ENCODE measurements at regions not wholly inside any gene's neighbourhood (a gene's known extent, or its start where the extent isn't known, plus 50 kb on each side); places are given as distances from the start of the nearest gene placed in this dataset.

DNA sequence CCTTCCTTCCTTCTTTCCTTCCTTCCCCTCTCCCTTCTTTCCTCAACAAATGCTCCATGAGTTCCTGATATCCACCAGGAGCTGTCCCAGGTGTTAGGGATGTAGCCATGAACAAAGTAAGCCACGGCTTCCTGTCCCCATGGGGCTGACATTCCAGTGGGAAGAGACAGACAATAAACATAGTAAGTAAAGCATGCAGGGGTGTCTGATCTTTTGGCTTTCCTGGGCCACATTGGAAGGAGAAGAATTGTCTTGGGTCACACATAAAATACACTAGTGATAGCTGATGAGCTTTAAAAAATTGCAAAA, 81.5 kb upstream of the ZBTB40 start:
- no peak for DNase-seq
- H3K79me2 ChIP-seq (ENCODE audit: low read length) = no peaks in the 10 kb centered on the region
- H3K9me2 ChIP-seq (replicated peaks; ENCODE audit: insufficient read depth, low read length) = no peaks in the 10 kb centered on the region
- H3K4me1 ChIP-seq (ENCODE audit: low read length) = no peaks in the 10 kb centered on the region
- H3K4me2 ChIP-seq (ENCODE audit: low read depth, low read length, poor library complexity, severe bottlenecking) = no peak overlapping the region
- no peak overlapping the region for H3K9ac ChIP-seq (ENCODE audit: low read length)
- H2AFZ ChIP-seq (ENCODE audit: low read length) = no peak overlapping the region
- H3K36me3 ChIP-seq (ENCODE audit: insufficient read depth, low read length) = no peaks in the 10 kb centered on the region
- H4K20me1 ChIP-seq (ENCODE audit: insufficient read depth, low read depth, low read length) = no peaks in the 10 kb centered on the region
- no peak overlapping the region for H3K27ac ChIP-seq (ENCODE audit: low read length)
- no peak overlapping the region for H3K4me3 ChIP-seq (ENCODE audit: low read length)
- H3K9me3 ChIP-seq (ENCODE audit: low read length) = peaks cover 4% of the 10 kb centered on the region; the same call in 1 of the 2 replicates
- no peaks in the 10 kb centered on the region; the same call in 1 of the 2 replicates for H3K27me3 ChIP-seq (ENCODE audit: low read length)

DNA sequence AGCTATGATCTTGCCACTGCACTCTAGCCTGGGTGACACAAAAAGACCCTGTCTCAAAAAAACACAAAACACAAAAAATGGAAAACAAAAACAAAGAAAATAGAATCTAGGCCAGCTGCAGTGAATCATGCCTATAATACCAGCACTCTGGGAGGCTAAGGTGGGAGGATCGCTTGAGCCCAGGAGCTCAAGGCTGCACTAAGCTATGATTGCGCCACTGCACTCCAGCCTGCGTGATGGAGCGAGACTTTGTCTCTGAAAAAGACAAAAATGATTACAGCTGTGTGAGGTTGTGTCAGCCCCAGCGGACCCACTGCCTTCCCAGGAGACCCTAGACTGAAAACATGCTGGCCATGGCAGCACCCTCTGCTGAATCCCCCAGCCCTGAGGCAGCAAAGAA, 80.2 kb upstream of the ZBTB40 start:
- H3K79me2 ChIP-seq (ENCODE audit: low read length) = no peaks in the 10 kb centered on the region
- no peak overlapping the region for H3K9ac ChIP-seq (ENCODE audit: low read length)
- H3K4me1 ChIP-seq (ENCODE audit: low read length) = no peaks in the 10 kb centered on the region
- H3K4me3 ChIP-seq (ENCODE audit: low read length) = no peak overlapping the region
- H3K9me3 ChIP-seq (ENCODE audit: low read length) = peaks cover 4% of the 10 kb centered on the region; the same call in 1 of the 2 replicates
- no peaks in the 10 kb centered on the region for H3K9me2 ChIP-seq (replicated peaks; ENCODE audit: insufficient read depth, low read length)
- no peak for DNase-seq
- H3K27me3 ChIP-seq (ENCODE audit: low read length) = no peaks in the 10 kb centered on the region; the same call in 1 of the 2 replicates
- H4K20me1 ChIP-seq (ENCODE audit: insufficient read depth, low read depth, low read length) = no peaks in the 10 kb centered on the region
- H3K36me3 ChIP-seq (ENCODE audit: insufficient read depth, low read length) = no peaks in the 10 kb centered on the region
- H3K27ac ChIP-seq (ENCODE audit: low read length) = no peak overlapping the region
- H3K4me2 ChIP-seq (ENCODE audit: low read depth, low read length, poor library complexity, severe bottlenecking) = no peak overlapping the region
- H2AFZ ChIP-seq (ENCODE audit: low read length) = no peak overlapping the region

GRCh38 chr1:22373252-22373651, 78.4 kb upstream of the ZBTB40 start:
- peaks cover 4% of the 10 kb centered on the region; the same call in 1 of the 2 replicates for H3K9me3 ChIP-seq (ENCODE audit: low read length)
- DNase-seq = no peak
- H3K36me3 ChIP-seq (ENCODE audit: insufficient read depth, low read length) = no peaks in the 10 kb centered on the region
- no peaks in the 10 kb centered on the region for H3K4me1 ChIP-seq (ENCODE audit: low read length)
- H3K27me3 ChIP-seq (ENCODE audit: low read length) = no peaks in the 10 kb centered on the region; the same call in 1 of the 2 replicates
- H3K4me2 ChIP-seq (ENCODE audit: low read depth, low read length, poor library complexity, severe bottlenecking) = no peak overlapping the region
- no peak overlapping the region for H3K27ac ChIP-seq (ENCODE audit: low read length)
- no peaks in the 10 kb centered on the region for H3K79me2 ChIP-seq (ENCODE audit: low read length)
- no peak overlapping the region for H3K4me3 ChIP-seq (ENCODE audit: low read length)
- H2AFZ ChIP-seq (ENCODE audit: low read length) = no peak overlapping the region
- H3K9me2 ChIP-seq (replicated peaks; ENCODE audit: insufficient read depth, low read length) = no peaks in the 10 kb centered on the region
- H4K20me1 ChIP-seq (ENCODE audit: insufficient read depth, low read depth, low read length) = no peaks in the 10 kb centered on the region
- H3K9ac ChIP-seq (ENCODE audit: low read length) = no peak overlapping the region

DNA sequence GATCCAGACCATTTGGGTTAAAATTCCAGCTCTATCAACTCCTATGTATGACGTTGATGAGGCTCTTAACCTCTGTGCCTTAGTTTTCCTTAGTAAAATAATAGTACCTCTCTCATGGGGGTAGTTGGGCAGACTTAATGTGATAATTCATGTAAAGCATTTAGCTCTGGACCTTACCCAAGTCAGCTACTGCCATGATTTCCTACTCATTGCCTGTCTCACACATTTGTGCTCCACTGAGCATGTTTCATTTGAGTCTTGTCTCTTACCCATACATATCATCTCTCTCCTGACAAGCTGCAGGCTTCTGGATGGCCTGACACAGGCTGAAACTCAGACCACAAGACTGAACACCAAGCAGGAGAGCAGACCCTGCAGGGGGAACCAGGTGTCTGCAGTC, 77.7 kb upstream of the ZBTB40 start:
- Histone ChIP-seq H3K9me3 (ENCODE audit: low read length) (peaks cover 4% of the 10 kb centered on the region; the same call in 1 of the 2 replicates), H3K9ac (ENCODE audit: low read length) (no peak overlapping the region), H3K36me3 (ENCODE audit: insufficient read depth, low read length) (no peaks in the 10 kb centered on the region), H3K27me3 (ENCODE audit: low read length) (no peaks in the 10 kb centered on the region; the same call in 1 of the 2 replicates), H4K20me1 (ENCODE audit: insufficient read depth, low read depth, low read length) (no peaks in the 10 kb centered on the region), H3K9me2 (replicated peaks; ENCODE audit: insufficient read depth, low read length) (no peaks in the 10 kb centered on the region), H3K4me2 (ENCODE audit: low read depth, low read length, poor library complexity, severe bottlenecking) (no peak overlapping the region), H3K79me2 (ENCODE audit: low read length) (no peaks in the 10 kb centered on the region), H3K4me3 (ENCODE audit: low read length) (no peak overlapping the region), H2AFZ (ENCODE audit: low read length) (no peak overlapping the region), H3K27ac (ENCODE audit: low read length) (no peak overlapping the region), H3K4me1 (ENCODE audit: low read length) (no peaks in the 10 kb centered on the region)
- DNase-seq = no peak

GRCh38 chr1:22375601-22376000, 76.0 kb upstream of the ZBTB40 start:
- no peak overlapping the region for H3K9ac ChIP-seq (ENCODE audit: low read length)
- H3K4me2 ChIP-seq (ENCODE audit: low read depth, low read length, poor library complexity, severe bottlenecking) = no peak overlapping the region
- H3K27me3 ChIP-seq (ENCODE audit: low read length) = no peaks in the 10 kb centered on the region; the same call in 1 of the 2 replicates
- no peaks in the 10 kb centered on the region for H3K36me3 ChIP-seq (ENCODE audit: insufficient read depth, low read length)
- no peaks in the 10 kb centered on the region for H3K4me1 ChIP-seq (ENCODE audit: low read length)
- no peak overlapping the region for H3K27ac ChIP-seq (ENCODE audit: low read length)
- peaks cover 4% of the 10 kb centered on the region; the same call in 1 of the 2 replicates for H3K9me3 ChIP-seq (ENCODE audit: low read length)
- no peak overlapping the region for H3K4me3 ChIP-seq (ENCODE audit: low read length)
- H2AFZ ChIP-seq (ENCODE audit: low read length) = no peak overlapping the region
- H3K9me2 ChIP-seq (replicated peaks; ENCODE audit: insufficient read depth, low read length) = no peaks in the 10 kb centered on the region
- no peaks in the 10 kb centered on the region for H3K79me2 ChIP-seq (ENCODE audit: low read length)
- no peak for DNase-seq
- no peaks in the 10 kb centered on the region for H4K20me1 ChIP-seq (ENCODE audit: insufficient read depth, low read depth, low read length)

DNA sequence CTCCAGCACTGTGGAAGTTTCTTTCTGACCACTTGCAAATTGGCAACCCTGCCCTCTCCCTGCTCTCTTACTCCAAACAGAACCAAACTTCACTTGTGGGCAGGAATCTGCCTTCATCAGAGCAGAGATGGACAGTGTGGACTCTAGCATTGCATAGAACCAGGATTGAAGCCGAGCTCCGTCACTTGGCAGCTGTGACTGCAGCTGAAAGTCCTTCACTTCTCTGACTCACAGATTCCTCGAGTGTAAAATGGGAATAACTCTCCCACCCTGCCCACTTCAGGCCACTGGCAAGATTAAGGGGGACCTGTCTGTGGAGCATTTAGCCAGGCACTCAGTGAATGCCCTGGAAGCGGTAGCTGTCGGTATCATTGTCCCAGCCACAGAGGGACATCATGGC, 75.7 kb upstream of the ZBTB40 start:
- H3K27me3 ChIP-seq (ENCODE audit: low read length) = no peaks in the 10 kb centered on the region; the same call in 1 of the 2 replicates
- no peaks in the 10 kb centered on the region for H3K79me2 ChIP-seq (ENCODE audit: low read length)
- H3K9me2 ChIP-seq (replicated peaks; ENCODE audit: insufficient read depth, low read length) = no peaks in the 10 kb centered on the region
- no peaks in the 10 kb centered on the region for H4K20me1 ChIP-seq (ENCODE audit: insufficient read depth, low read depth, low read length)
- no peak overlapping the region for H3K4me3 ChIP-seq (ENCODE audit: low read length)
- H3K36me3 ChIP-seq (ENCODE audit: insufficient read depth, low read length) = no peaks in the 10 kb centered on the region
- no peaks in the 10 kb centered on the region for H3K4me1 ChIP-seq (ENCODE audit: low read length)
- no peak overlapping the region for H2AFZ ChIP-seq (ENCODE audit: low read length)
- no peak for DNase-seq
- H3K9ac ChIP-seq (ENCODE audit: low read length) = no peak overlapping the region
- H3K9me3 ChIP-seq (ENCODE audit: low read length) = peaks cover 4% of the 10 kb centered on the region; the same call in 1 of the 2 replicates
- no peak overlapping the region for H3K27ac ChIP-seq (ENCODE audit: low read length)
- no peak overlapping the region for H3K4me2 ChIP-seq (ENCODE audit: low read depth, low read length, poor library complexity, severe bottlenecking)

DNA sequence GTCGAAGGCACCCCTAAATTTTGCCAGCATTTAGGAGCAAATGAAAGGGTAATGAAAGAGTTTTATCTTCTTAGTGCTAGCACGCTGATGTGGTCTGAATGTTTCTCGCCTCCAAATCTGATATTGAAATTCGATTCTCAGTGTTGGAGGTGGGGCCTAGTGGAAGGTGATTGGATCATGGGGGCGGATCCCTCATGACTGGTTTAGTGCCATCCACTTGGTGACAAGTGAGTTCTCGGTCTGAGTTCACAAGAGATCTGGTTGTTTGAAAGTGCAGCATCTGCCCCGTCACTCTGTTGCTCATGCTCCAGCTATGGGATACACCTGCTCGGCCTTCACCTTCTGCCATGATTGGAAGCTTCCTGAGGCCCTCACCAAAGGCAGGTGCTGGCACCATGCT, 75.1 kb upstream of the ZBTB40 start:
- H3K9me2 ChIP-seq (replicated peaks; ENCODE audit: insufficient read depth, low read length) = no peaks in the 10 kb centered on the region
- no peaks in the 10 kb centered on the region for H3K79me2 ChIP-seq (ENCODE audit: low read length)
- H3K4me1 ChIP-seq (ENCODE audit: low read length) = no peaks in the 10 kb centered on the region
- H3K36me3 ChIP-seq (ENCODE audit: insufficient read depth, low read length) = no peaks in the 10 kb centered on the region
- no peak for DNase-seq
- H3K4me3 ChIP-seq (ENCODE audit: low read length) = no peak overlapping the region
- H3K9me3 ChIP-seq (ENCODE audit: low read length) = peaks cover 4% of the 10 kb centered on the region; the same call in 1 of the 2 replicates
- no peak overlapping the region for H3K4me2 ChIP-seq (ENCODE audit: low read depth, low read length, poor library complexity, severe bottlenecking)
- H4K20me1 ChIP-seq (ENCODE audit: insufficient read depth, low read depth, low read length) = no peaks in the 10 kb centered on the region
- no peak overlapping the region for H2AFZ ChIP-seq (ENCODE audit: low read length)
- H3K27ac ChIP-seq (ENCODE audit: low read length) = no peak overlapping the region
- no peak overlapping the region for H3K9ac ChIP-seq (ENCODE audit: low read length)
- no peaks in the 10 kb centered on the region; the same call in 1 of the 2 replicates for H3K27me3 ChIP-seq (ENCODE audit: low read length)

DNA sequence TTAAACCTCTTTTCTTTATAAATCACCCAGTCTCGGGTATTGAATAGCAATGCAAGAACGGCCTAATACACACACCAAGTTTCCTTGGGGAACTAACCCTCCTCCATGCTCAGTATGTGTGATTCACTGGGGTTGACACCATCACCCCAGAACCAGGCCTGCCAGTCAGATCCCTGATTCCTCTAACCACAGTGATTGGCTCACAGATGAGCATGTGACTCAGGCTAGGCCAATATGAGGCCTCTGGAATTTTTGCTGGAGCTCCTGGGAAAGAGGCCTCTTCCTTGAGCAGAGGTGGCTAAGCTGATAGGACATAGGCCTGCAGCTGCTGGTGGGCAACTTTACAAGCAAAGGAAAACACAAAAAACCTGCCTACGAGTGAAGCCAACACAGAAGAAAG, 74.7 kb upstream of the ZBTB40 start:
- H3K27ac ChIP-seq (ENCODE audit: low read length) = no peak overlapping the region
- H4K20me1 ChIP-seq (ENCODE audit: insufficient read depth, low read depth, low read length) = no peaks in the 10 kb centered on the region
- H3K4me1 ChIP-seq (ENCODE audit: low read length) = no peaks in the 10 kb centered on the region
- no peak overlapping the region for H3K4me2 ChIP-seq (ENCODE audit: low read depth, low read length, poor library complexity, severe bottlenecking)
- H3K9me2 ChIP-seq (replicated peaks; ENCODE audit: insufficient read depth, low read length) = no peaks in the 10 kb centered on the region
- DNase-seq = no peak
- H3K27me3 ChIP-seq (ENCODE audit: low read length) = no peaks in the 10 kb centered on the region; the same call in 1 of the 2 replicates
- H3K9ac ChIP-seq (ENCODE audit: low read length) = no peak overlapping the region
- no peak overlapping the region for H2AFZ ChIP-seq (ENCODE audit: low read length)
- no peaks in the 10 kb centered on the region for H3K79me2 ChIP-seq (ENCODE audit: low read length)
- H3K36me3 ChIP-seq (ENCODE audit: insufficient read depth, low read length) = no peaks in the 10 kb centered on the region
- H3K4me3 ChIP-seq (ENCODE audit: low read length) = no peak overlapping the region
- peaks cover 4% of the 10 kb centered on the region; the same call in 1 of the 2 replicates for H3K9me3 ChIP-seq (ENCODE audit: low read length)

GRCh38 chr1:22379566-22379965, 72.1 kb upstream of the ZBTB40 start:
- H3K4me1 ChIP-seq (ENCODE audit: low read length) = no peaks in the 10 kb centered on the region
- H3K36me3 ChIP-seq (ENCODE audit: insufficient read depth, low read length) = no peaks in the 10 kb centered on the region
- H3K4me3 ChIP-seq (ENCODE audit: low read length) = no peak overlapping the region
- no peak overlapping the region for H3K27ac ChIP-seq (ENCODE audit: low read length)
- H3K9me3 ChIP-seq (ENCODE audit: low read length) = no peaks in the 10 kb centered on the region
- no peak overlapping the region for H3K4me2 ChIP-seq (ENCODE audit: low read depth, low read length, poor library complexity, severe bottlenecking)
- no peaks in the 10 kb centered on the region for H3K79me2 ChIP-seq (ENCODE audit: low read length)
- H2AFZ ChIP-seq (ENCODE audit: low read length) = no peak overlapping the region
- H3K9me2 ChIP-seq (replicated peaks; ENCODE audit: insufficient read depth, low read length) = no peaks in the 10 kb centered on the region
- H3K27me3 ChIP-seq (ENCODE audit: low read length) = no peaks in the 10 kb centered on the region
- H3K9ac ChIP-seq (ENCODE audit: low read length) = no peak overlapping the region
- no peak for DNase-seq
- no peaks in the 10 kb centered on the region for H4K20me1 ChIP-seq (ENCODE audit: insufficient read depth, low read depth, low read length)
